Heart left ventricle (tissue), 13 donors: ENCODE measurements at regions not wholly inside any gene's neighbourhood (a gene's known extent, or its start where the extent isn't known, plus 50 kb on each side); places are given as distances from the start of the nearest gene placed in this dataset.

Source experiments
- POLR2A ChIP-seq, 2 donors: fragments of 450-650 bp; IDR thresholded peaks; one replicate each; pipeline ENCODE4 v1.6.1; 2017; ENCODE audit warnings: antibody characterized with exemption in 2 of 2, mild to moderate bottlenecking in 2 of 2, moderate library complexity in 2 of 2
- TF ChIP-seq, protein P1 (sequence below), 12 donors: fragments of 200-600 bp; sonication (generic) in 4 of 12; IDR thresholded peaks; one replicate each; pipeline versions ENCODE4 v1.5.0 to v1.8.0; 2018 to 2022; ENCODE audit warnings: antibody characterized with exemption in 12 of 12, mild to moderate bottlenecking in 5 of 12
- donor health status: ischemic (EF 13 %, LVEDD 7.1; RV severe dilation, severe dysfunction).
- donor health status: DM: no; HTN: yes; CAD: no.
- donor health status: DM: no; HTN: no; CAD: no.
- donor health status: ischemic (EF 25% LVEDD 6.9; RV normal size, moderate dysfunction).
- donor health status: ischemic (EF 25% LVEDD 5.7; RV mildly dilated, moderate dysfunction).
- donor health status: ischemic (EF 35%, LVEDD 5.7; RV mildly dilated, moderate dysfunction).
- donor health status: nonischemic (EF 11% LVEDD 7.7; RV severe dilation, severe dysfunction).
- donor health status: DM: yes; HTN: yes; CAD: no.
- donor health status: PGD.
- donor health status: ischemic (EF 29% LVEDD 5.4; RV normal size, mild dysfunction).
- donor health status: nonischemic (EF 23%, LVEDD 6.1; RV moderate dilation, normal function).

- TF ChIP-seq, protein P1, sequence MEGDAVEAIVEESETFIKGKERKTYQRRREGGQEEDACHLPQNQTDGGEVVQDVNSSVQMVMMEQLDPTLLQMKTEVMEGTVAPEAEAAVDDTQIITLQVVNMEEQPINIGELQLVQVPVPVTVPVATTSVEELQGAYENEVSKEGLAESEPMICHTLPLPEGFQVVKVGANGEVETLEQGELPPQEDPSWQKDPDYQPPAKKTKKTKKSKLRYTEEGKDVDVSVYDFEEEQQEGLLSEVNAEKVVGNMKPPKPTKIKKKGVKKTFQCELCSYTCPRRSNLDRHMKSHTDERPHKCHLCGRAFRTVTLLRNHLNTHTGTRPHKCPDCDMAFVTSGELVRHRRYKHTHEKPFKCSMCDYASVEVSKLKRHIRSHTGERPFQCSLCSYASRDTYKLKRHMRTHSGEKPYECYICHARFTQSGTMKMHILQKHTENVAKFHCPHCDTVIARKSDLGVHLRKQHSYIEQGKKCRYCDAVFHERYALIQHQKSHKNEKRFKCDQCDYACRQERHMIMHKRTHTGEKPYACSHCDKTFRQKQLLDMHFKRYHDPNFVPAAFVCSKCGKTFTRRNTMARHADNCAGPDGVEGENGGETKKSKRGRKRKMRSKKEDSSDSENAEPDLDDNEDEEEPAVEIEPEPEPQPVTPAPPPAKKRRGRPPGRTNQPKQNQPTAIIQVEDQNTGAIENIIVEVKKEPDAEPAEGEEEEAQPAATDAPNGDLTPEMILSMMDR (IDR thresholded peaks at IDR 0.05), result no peak
- no peak for TF ChIP-seq POLR2A (IDR thresholded peaks at IDR 0.05)
These were observed 218.4 kb upstream of the FN1 start for GRCh38 chr2:215654148-215654819.
